NB4 (cell line): ENCODE measurements at regions not wholly inside any gene's neighbourhood (a gene's known extent, or its start where the extent isn't known, plus 50 kb on each side); places are given as distances from the start of the nearest gene placed in this dataset.

Source experiments
- POLR2A ChIP-seq: IDR thresholded peaks from 2 replicates; pipeline ENCODE4 v1.6.1; 2011; ENCODE audit warnings: mild to moderate bottlenecking; ENCODE audit not compliant: insufficient read length; ENCODE audit errors: extremely low read depth
- TF ChIP-seq, protein P1 (sequence below): IDR thresholded peaks from one replicate; pipeline ENCODE4 v1.5.1; 2012; ENCODE audit warnings: low read depth, low read length

DNA sequence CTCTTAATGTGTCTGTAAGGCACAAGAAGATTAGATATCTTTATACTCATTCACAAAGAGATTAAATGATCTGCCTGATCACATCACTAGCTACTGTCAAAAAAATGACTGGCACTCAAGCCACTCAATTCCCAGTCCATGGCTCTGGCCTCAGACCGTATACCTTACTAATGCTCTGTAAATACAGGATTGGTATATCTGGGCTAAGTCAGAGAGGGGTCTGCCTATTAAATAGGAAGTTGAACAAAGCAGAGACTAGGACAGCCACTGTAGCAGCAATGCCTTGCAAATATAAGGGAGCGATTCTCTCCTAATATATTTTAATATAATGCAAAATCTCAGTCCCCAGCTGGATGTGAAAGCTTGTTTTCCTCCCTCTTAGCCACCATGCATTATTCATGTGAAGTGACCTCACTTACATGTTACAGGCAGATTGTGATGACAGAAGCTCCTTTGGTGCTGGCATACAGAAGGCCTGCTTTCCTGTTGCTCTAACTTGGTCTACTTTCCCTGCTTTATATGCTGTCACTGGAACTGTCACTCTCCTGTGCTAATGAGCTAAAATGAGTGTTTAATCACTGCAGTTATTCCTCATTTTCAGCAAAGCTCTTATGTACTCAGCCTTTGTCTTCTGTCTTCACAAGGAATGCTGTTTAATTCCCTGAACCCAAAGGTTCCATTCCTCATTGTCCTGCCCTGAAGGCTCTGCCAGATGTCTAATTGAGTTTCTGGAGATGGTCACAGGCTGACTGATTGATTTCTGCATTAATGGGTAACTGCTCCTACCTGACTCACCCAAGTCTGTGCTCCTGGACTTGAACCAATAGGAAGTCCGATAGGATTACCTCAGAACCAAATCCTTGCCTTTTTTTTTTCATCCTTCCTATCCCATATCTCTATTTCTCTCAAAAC lies 578.2 kb downstream of the KLHL13 start:
- no peak for TF ChIP-seq POLR2A
- TF ChIP-seq, protein P1, sequence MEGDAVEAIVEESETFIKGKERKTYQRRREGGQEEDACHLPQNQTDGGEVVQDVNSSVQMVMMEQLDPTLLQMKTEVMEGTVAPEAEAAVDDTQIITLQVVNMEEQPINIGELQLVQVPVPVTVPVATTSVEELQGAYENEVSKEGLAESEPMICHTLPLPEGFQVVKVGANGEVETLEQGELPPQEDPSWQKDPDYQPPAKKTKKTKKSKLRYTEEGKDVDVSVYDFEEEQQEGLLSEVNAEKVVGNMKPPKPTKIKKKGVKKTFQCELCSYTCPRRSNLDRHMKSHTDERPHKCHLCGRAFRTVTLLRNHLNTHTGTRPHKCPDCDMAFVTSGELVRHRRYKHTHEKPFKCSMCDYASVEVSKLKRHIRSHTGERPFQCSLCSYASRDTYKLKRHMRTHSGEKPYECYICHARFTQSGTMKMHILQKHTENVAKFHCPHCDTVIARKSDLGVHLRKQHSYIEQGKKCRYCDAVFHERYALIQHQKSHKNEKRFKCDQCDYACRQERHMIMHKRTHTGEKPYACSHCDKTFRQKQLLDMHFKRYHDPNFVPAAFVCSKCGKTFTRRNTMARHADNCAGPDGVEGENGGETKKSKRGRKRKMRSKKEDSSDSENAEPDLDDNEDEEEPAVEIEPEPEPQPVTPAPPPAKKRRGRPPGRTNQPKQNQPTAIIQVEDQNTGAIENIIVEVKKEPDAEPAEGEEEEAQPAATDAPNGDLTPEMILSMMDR = no peak
